Neuronal stem cell (in vitro differentiated cells): ENCODE measurements at regions not wholly inside any gene's neighbourhood (a gene's known extent, or its start where the extent isn't known, plus 50 kb on each side); places are given as distances from the start of the nearest gene placed in this dataset.

ENCODE experiments used
- DNase-seq: peaks from one replicate; pipeline ENCODE4 v3.0.0-alpha.2; 2013; ENCODE audit warnings: low spot score
- H2AFZ ChIP-seq: one replicate; pipeline ENCODE4 v1.6.1; 2013; ENCODE audit warnings: mild to moderate bottlenecking, low read length, inconsistent platforms
- H2AK5ac ChIP-seq: 2 replicates; pipeline ENCODE4 v1.6.1; 2013; ENCODE audit warnings: low read depth, mild to moderate bottlenecking, inconsistent platforms, low read length, moderate library complexity, mixed read lengths
- H2BK120ac ChIP-seq: 2 replicates; pipeline ENCODE4 v1.6.1; 2013; ENCODE audit warnings: low read depth, mild to moderate bottlenecking, inconsistent platforms, low read length, moderate library complexity, mixed read lengths
- H2BK12ac ChIP-seq: one replicate; pipeline ENCODE4 v1.6.1; 2013; ENCODE audit warnings: low read length, inconsistent platforms
- H2BK15ac ChIP-seq: 2 replicates; pipeline ENCODE4 v1.6.1; 2013; ENCODE audit warnings: mild to moderate bottlenecking, low read length, inconsistent platforms, mixed read lengths
- H2BK5ac ChIP-seq: one replicate; pipeline ENCODE4 v1.6.1; 2013; ENCODE audit warnings: inconsistent platforms, mild to moderate bottlenecking, low read length, moderate library complexity
- H3K14ac ChIP-seq: one replicate; pipeline ENCODE4 v1.6.1; 2013; ENCODE audit warnings: low read length, inconsistent platforms
- H3K18ac ChIP-seq: 2 replicates; pipeline ENCODE4 v1.6.1; 2013; ENCODE audit warnings: low read length, inconsistent platforms
- H3K23ac ChIP-seq: 2 replicates; pipeline ENCODE4 v1.6.1; 2013; ENCODE audit warnings: low read depth, mild to moderate bottlenecking, mixed read lengths, low read length, inconsistent platforms; ENCODE audit not compliant: poor library complexity
- H3K27ac ChIP-seq: replicated peaks from 3 replicates; pipeline ENCODE4 v1.5.1; 2013; ENCODE audit warnings: low read length, inconsistent platforms
- H3K27me3 ChIP-seq, 3 experiments: 2 replicates each; pipeline ENCODE4 v1.6.1; 2013; ENCODE audit warnings: low read length in 3 of 3, mild to moderate bottlenecking in 2 of 3, inconsistent platforms in 1 of 3, low read depth in 1 of 3, mixed read lengths in 1 of 3, moderate library complexity in 1 of 3; ENCODE audit not compliant: control insufficient read depth in 3 of 3, insufficient read depth in 3 of 3
- H3K36me3 ChIP-seq, 2 donors: replicated peaks in 1 of 2; 2 replicates each; pipeline ENCODE4 v1.6.1; 2013; ENCODE audit warnings: low read length in 2 of 2; ENCODE audit not compliant: control insufficient read depth in 2 of 2, insufficient read depth in 2 of 2
- H3K4ac ChIP-seq: 2 replicates; pipeline ENCODE4 v1.6.1; 2013; ENCODE audit warnings: inconsistent platforms, mild to moderate bottlenecking, low read length, moderate library complexity
- H3K4me1 ChIP-seq, 2 donors: 1 replicate in 1 of 2; 2 replicates in 1 of 2; pipeline ENCODE4 v1.6.1; 2013; ENCODE audit warnings: low read length in 2 of 2, low read depth in 1 of 2; ENCODE audit not compliant: control insufficient read depth in 2 of 2, insufficient read depth in 1 of 2
- H3K4me2 ChIP-seq: one replicate; pipeline ENCODE4 v1.6.1; 2013; ENCODE audit warnings: mild to moderate bottlenecking, low read length, inconsistent platforms; ENCODE audit not compliant: insufficient read depth, poor library complexity, severe bottlenecking
- H3K4me3 ChIP-seq, 2 donors: 2 replicates each; pipeline ENCODE4 v1.5.1; 2013; ENCODE audit warnings: low read length in 2 of 2, mild to moderate bottlenecking in 2 of 2, inconsistent platforms in 1 of 2, moderate library complexity in 1 of 2
- H3K79me1 ChIP-seq: one replicate; pipeline ENCODE4 v1.6.1; 2013; ENCODE audit warnings: low read depth, mild to moderate bottlenecking, inconsistent platforms, low read length, moderate library complexity
- H3K9ac ChIP-seq: one replicate; pipeline ENCODE4 v1.6.1; 2013; ENCODE audit warnings: mild to moderate bottlenecking, low read depth, low read length, inconsistent platforms; ENCODE audit not compliant: poor library complexity
- H3K9me3 ChIP-seq, 2 donors: replicated peaks in 1 of 2; 2 replicates each; pipeline versions ENCODE3 to v1.6.1; 2013; ENCODE audit warnings: low read length in 2 of 2, mild to moderate bottlenecking in 2 of 2, inconsistent platforms in 1 of 2, low read depth in 1 of 2, mixed read lengths in 1 of 2, moderate library complexity in 1 of 2; ENCODE audit not compliant: control insufficient read depth in 2 of 2, insufficient read depth in 1 of 2
- H4K8ac ChIP-seq: one replicate; pipeline ENCODE4 v1.6.1; 2013; ENCODE audit warnings: low read depth, mild to moderate bottlenecking, inconsistent platforms, low read length, moderate library complexity
- H4K91ac ChIP-seq: one replicate; pipeline ENCODE4 v1.6.1; 2013; ENCODE audit warnings: low read length, low read depth, mild to moderate bottlenecking, inconsistent platforms; ENCODE audit not compliant: poor library complexity
- WGBS, 2 donors: extraction: QIAGEN DNeasy Blood & Tissue Kit; methylation state at CpG; one replicate each; pipeline ENCODE4 v1.1.7; 2013; ENCODE audit warnings: missing lambda C conversion rate in 2 of 2, mixed read lengths in 1 of 2; ENCODE audit not compliant: insufficient read length in 2 of 2, insufficient replicate concordance in 1 of 2; ENCODE audit errors: extremely low coverage in 2 of 2; 5-methylcytosine and 5-hydroxymethylcytosine counted together

- Histone ChIP-seq H3K36me3 (no peaks in the 10 kb centered on the region), H3K4ac (no peak overlapping the region), H3K27me3 (peaks cover 0 to 24% (median 0%) of the 10 kb centered on the region in 3 experiments), H3K14ac (no peak overlapping the region), H3K4me2 (no peak overlapping the region), H3K4me3 (no peak overlapping the region), H2BK5ac (no peak overlapping the region), H2BK15ac (no peak overlapping the region), H2AFZ (no peak overlapping the region), H3K23ac (no peak overlapping the region), H3K27ac (no peak overlapping the region), H4K8ac (no peak overlapping the region), H3K4me1 (peaks cover 8 to 19% of the 10 kb centered on the region in 2 donors), H3K18ac (no peak overlapping the region), H3K79me1 (no peaks in the 10 kb centered on the region), H3K9me3 (no peaks in the 10 kb centered on the region), H2BK12ac (no peak overlapping the region), H4K91ac (no peak overlapping the region), H3K9ac (no peak overlapping the region), H2AK5ac (no peak overlapping the region), H2BK120ac (no peak overlapping the region)
- no peak for DNase-seq
- no CpG with 5 or more reads among the region's 7 CpGs for WGBS, 2 donors
Observed at GRCh38 chr5:17398866-17399835, 98.9 kb upstream of the TAF11L2 start.

GRCh38 chr5:17399931-17400330 lies 98.1 kb upstream of the TAF11L2 start:
- no peak for DNase-seq

GRCh38 chr5:17400724-17401469 lies 97.1 kb upstream of the TAF11L2 start:
- Histone ChIP-seq H2BK12ac (no peak overlapping the region), H3K9ac (no peak overlapping the region), H3K4ac (no peak overlapping the region), H2BK120ac (no peak overlapping the region), H2AK5ac (no peak overlapping the region), H3K27ac (no peak overlapping the region), H3K9me3 (no peaks in the 10 kb centered on the region), H3K23ac (no peak overlapping the region), H3K4me1 (peaks cover 8 to 19% of the 10 kb centered on the region in 2 donors), H4K91ac (no peak overlapping the region), H3K18ac (no peak overlapping the region), H3K36me3 (no peaks in the 10 kb centered on the region), H2BK15ac (no peak overlapping the region), H2BK5ac (no peak overlapping the region), H4K8ac (no peak overlapping the region), H3K27me3 (peaks cover 0 to 24% (median 0%) of the 10 kb centered on the region in 3 experiments), H2AFZ (no peak overlapping the region), H3K79me1 (no peaks in the 10 kb centered on the region), H3K4me3 (no peak overlapping the region), H3K4me2 (no peak overlapping the region), H3K14ac (no peak overlapping the region)
- 100% methylated on average over 1 to 3 of the region's 11 CpGs for WGBS, 2 donors
- no peak for DNase-seq

More at GRCh38 chr5:17399931-17400330, 98.1 kb upstream of the TAF11L2 start:
- Histone ChIP-seq H3K14ac (no peak overlapping the region), H2BK12ac (no peak overlapping the region), H3K4me2 (no peak overlapping the region), H3K4ac (no peak overlapping the region), H3K9me3 (no peaks in the 10 kb centered on the region), H3K79me1 (no peaks in the 10 kb centered on the region), H3K27ac (no peak overlapping the region), H3K18ac (no peak overlapping the region), H4K91ac (no peak overlapping the region), H3K27me3 (peaks cover 0 to 24% (median 0%) of the 10 kb centered on the region in 3 experiments), H3K4me1 (peaks cover 8 to 19% of the 10 kb centered on the region in 2 donors), H2BK15ac (no peak overlapping the region), H2BK120ac (no peak overlapping the region), H3K36me3 (no peaks in the 10 kb centered on the region), H3K4me3 (no peak overlapping the region), H3K9ac (no peak overlapping the region), H2BK5ac (no peak overlapping the region), H3K23ac (no peak overlapping the region), H4K8ac (no peak overlapping the region), H2AK5ac (no peak overlapping the region), H2AFZ (no peak overlapping the region)
- WGBS, 2 donors = no CpG with 5 or more reads among the region's 3 CpGs
